Nucleus accumbens (tissue), 56 donors: ENCODE measurements at regions not wholly inside any gene's neighbourhood (a gene's known extent, or its start where the extent isn't known, plus 50 kb on each side); places are given as distances from the start of the nearest gene placed in this dataset.
"Not testable (repeated sequence)": the region's sequence is repeated elsewhere in the genome, so short reads cannot be mapped to it uniquely, and the experiment has no call there.

Experiments used
- DNase-seq, 56 donors: peaks; one replicate each; lab custom pipeline; 2025; lab: John Stamatoyannopoulos, UW

DNA sequence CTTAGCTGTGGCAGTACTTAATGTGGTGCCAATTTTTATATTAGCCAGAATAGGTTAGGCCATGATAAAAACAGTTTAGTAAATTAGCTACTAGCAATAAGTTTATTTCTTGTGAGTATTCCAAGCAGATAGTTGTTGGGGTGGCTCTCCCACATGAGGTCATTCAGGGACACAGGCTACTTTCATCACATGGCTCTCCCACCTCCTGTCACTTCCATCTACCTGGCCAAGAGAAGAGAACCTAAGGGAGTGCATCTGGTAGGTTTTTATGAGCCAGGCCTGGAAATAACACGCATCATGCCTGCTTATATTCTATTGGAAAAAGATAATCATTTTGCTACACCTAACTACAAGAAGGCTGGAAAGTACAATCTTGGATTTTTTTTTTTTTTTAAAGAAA lies 161.4 kb upstream of the CCNH start:
- DNase-seq, result no peak

DNA sequence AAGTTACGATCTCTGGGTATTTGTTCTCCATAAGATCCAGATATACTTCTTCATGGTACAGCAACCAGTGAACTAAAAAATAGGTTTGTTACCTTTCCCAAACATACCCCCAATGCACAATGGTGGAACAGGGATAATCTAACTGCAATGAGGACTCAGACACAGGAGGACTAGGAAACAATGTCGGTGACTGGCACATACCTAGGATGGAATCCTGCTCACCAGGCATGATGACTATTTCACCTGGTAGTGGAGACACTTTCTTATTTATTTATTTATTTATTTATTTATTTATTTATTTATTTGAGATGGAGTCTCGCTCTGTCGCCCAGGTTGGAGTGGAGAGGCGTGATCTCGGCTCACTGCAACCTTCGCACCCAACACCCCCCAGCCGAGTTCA lies 159.9 kb upstream of the CCNH start:
- DNase-seq, result no peak

DNA sequence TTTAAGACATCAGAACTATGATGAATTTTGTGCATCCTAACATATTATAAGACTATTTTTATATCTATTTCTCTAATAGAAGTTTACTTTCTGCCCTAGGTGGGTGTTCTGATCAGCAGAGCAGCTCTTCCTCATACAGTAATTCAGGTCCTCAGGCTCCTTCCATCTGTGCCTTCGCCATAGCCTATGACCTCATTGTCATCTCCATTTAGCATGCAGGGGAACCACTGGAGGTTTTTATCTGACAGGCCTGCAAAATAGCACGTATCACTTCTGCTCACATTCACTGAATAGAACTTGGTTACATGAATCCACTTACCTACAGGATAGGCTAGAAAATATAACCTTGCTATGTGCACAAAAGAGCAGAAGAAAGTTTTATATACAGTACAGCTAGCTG lies 159.4 kb upstream of the CCNH start:
- DNase-seq, result no peak

- no peak for DNase-seq
These were observed 157.6 kb upstream of the CCNH start for GRCh38 chr5:87570366-87570765.

DNA sequence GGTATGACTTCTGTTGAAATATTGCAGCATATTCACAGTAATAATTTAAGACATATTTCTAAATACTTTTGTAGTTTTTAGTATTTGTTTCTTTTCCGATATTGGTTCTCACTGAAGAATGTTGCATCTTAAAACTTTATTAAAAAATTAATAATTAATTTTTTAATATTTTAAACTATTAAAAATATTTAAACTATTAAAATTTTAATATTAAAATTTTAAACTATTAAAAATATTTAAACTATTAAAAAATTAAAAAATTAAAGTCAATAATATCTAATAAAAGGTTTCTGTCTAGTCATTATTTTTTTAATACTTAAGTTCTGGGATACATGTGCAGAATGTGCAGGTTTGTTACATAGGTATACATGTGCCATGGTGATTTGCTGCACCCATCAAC lies 149.3 kb upstream of the CCNH start:
- DNase-seq, result no peak

DNA sequence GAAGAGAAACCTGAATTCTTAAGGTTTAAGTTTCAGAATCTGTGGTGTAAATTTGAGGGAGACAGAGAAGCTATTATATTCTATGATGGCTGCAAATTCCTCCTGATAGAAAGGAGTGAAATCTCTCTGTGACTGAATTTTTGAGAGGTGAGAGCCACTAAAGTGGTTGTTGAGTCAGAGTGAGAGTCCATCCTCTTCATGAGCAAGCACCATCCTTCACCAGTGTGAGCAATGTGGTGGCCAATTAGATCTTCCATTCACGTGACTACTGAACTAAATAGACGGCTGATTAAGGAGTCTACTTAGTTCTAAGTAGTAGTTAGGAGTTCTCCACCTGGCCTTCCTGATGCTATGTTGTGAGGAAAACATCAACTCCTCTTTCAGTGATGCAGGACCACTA lies 147.8 kb upstream of the CCNH start:
- no peak for DNase-seq

DNA sequence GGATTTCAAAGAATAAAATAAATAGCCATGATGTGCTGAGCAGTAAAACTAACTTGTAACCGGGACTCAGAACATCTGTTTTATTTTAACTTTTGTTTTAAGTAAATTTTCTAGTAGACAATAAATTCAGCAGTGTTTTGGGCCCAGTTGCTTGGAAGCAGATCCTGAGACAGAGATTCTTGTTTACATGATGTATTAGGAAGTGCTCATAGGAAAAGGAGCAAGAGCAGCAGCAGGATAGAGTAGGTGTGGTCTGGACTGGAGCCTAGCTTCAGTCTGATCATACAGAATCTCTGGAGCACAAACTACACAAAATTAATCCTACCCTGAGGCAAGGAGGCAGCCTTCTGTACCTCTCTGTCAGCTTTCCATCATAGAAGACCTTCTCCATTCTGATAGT lies 139.2 kb upstream of the CCNH start:
- DNase-seq, result no peak

- DNase-seq, result no peak
These were observed 128.9 kb upstream of the CCNH start for GRCh38 chr5:87541676-87542075.

DNA sequence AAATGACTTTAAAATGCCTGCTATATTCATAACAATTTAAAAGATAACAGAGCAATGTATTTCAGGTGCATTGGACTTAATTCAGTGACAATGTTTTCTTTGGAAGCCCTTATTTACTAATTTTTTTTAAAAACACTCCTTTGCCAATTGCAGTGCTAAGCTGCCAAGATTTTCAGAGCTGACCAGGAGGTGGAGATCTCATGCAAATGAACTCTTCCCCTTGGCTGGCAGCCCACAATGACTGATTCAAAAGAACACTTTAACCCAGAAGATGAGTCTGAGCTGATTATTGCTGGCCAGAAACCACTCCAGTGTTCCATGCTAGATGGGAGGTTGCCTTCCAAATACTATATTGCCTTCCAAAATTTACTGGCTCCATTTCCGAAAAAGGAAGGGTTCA lies 128.3 kb upstream of the CCNH start:
- DNase-seq, result peak in 55 of 56 donors; percentile 0 to 91 (median 63)

DNA sequence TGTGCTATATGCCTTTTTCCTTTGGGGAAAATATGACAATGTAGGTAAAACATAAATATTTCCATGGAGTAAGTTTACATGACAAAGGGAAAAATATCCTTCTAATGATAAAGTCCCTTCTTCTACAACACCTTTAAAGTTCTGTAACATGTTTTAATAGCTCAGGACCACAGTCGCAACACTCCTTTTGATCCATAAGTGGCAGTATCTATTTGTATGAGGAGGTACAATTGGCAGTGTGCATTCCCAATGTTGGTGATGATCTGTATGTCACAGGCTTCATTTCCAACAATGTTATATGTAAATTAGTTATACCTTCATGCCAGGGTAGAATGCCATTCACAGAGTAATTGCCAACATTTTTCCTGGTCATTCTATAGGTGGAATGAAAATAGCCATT lies 127.1 kb upstream of the CCNH start:
- no peak for DNase-seq

DNA sequence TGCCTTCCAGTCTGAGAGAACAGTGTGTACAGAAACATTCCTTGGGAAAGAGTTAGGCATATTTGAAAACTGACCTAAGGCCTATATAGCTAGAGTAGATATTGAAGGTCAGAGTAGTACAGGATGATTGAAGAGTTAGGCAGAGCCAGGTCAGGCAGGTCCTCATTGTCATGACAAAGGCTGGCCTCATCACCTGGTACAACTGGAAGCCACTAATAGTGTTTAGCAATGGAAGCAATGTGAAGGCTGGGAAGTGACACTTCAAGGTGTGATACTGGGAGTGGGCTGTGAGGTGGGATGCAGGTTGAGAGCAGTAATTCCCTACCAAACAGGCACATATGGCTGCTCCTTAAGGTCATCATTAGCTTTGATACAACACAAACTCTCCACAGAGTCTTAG lies 123.6 kb upstream of the CCNH start:
- DNase-seq, result no peak

DNA sequence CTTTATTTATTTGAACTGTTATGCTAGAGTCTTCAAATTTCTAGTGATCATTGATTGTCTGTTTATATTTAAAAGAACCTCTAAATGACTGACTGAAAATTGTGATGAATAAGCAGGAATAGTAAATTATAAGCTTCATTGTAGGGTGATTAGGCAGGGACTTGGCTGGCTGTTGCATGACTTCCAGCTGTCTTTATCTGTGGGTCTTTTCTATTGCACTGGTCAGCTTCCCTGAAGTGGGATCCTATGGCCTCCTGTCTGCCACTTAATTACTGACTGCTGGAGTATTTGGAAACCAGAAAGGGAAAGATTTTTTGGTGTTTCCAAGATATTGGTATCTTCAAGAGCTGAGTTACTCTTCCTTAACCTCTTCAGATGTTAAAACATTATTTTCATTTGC lies 123.0 kb upstream of the CCNH start:
- no peak for DNase-seq

GRCh38 chr5:87529486-87530076 lies 116.9 kb upstream of the CCNH start:
- no peak for DNase-seq

GRCh38 chr5:87526131-87526530 lies 113.4 kb upstream of the CCNH start:
- no peak for DNase-seq

DNA sequence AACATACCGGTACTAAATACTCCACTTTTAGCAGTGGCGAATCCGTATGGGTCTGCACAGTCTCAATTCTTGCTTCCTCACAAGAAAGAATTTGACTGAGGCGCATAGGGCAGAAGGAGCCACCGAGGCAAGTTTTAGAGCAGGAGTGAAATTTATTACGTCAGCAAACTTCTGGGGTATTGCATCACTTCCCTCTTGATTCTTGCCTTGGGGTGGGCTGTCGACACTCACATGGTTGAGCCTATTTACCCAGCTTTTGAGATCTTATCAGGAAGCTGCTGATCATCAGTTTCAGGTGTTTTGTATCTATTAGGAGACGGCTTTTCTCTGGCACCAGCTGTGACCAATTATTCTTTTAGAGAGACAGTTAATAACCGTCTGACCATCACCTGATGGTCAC lies 111.5 kb upstream of the CCNH start:
- DNase-seq, result no peak

- not testable (repeated sequence) for DNase-seq
These were observed 99.0 kb upstream of the CCNH start for GRCh38 chr5:87511778-87512177.

- DNase-seq, result no peak
These were observed 90.3 kb upstream of the CCNH start for GRCh38 chr5:87503004-87503403.

DNA sequence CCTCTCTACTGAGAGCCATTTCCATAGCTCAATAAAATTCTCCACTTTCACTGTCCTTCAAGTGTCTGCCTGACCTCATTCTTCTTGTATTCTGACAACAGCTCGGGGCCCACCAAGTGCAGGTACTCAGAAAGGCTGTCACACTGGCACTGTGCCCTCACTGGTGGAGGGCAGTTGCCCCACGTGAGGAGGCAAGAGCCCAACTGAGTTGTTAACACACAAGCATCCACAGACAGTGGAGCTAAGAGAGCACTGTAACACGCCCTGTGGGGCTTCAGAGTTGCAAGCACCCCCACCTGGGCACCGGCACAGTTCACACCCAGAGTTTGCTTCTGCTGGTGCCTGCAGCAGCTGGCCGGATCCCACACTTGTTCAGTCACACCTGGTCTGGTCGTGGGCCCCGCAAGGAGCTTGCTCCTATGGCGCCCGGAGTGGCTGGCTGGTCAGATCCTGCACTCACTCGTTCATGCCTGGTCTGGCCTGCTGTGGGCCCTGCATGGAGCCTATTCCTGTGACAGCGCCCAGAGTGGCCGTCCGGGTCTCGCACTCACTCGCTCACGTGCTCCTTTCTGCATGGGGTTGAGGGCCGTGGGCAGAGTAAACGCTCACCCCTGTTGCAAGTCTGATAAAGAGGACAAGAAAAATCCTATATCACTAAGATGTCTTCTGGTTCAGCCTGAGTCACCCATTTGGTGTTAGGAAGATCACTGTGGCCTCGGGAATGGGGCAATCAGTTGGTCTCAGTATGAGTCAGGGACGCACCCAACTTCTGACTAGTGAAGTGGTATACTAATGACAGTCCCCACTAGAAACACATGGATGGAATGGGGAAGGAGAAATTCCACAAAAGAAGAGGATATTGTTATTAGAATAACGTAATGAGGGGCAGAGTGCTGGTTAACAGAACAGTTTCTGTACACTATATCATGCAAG lies 87.0 kb upstream of the CCNH start:
- peak in 1 of 56 donors; percentile 0 for DNase-seq
